SJSA1 (cell line): ENCODE measurements at regions not wholly inside any gene's neighbourhood (a gene's known extent, or its start where the extent isn't known, plus 50 kb on each side); places are given as distances from the start of the nearest gene placed in this dataset.
"Not testable (repeated sequence)": the region's sequence is repeated elsewhere in the genome, so short reads cannot be mapped to it uniquely, and the experiment has no call there.

Experiments
- DNase-seq, 2 experiments: peaks; one replicate each; pipeline ENCODE4 v3.0.0-alpha.2; 2015 to 2020; ENCODE audit warnings: low spot score in 2 of 2, low read depth in 1 of 2
- H3K27ac ChIP-seq: fragments of 250-450 bp; sonication (Bioruptor Pico); 2 replicates; pipeline ENCODE4 v1.5.1; 2020; ENCODE audit warnings: mild to moderate bottlenecking, moderate library complexity
- H3K27me3 ChIP-seq: fragments of 250-450 bp; sonication (Bioruptor Pico); replicated peaks from 2 replicates; pipeline ENCODE4 v1.5.1; 2020; ENCODE audit warnings: mild to moderate bottlenecking, moderate library complexity
- H3K36me3 ChIP-seq: fragments of 250-450 bp; sonication (Bioruptor Pico); 2 replicates; pipeline ENCODE4 v1.5.1; 2020; ENCODE audit warnings: mild to moderate bottlenecking
- H3K4me1 ChIP-seq: fragments of 250-450 bp; sonication (Bioruptor Pico); replicated peaks from 2 replicates; pipeline ENCODE4 v1.6.1; 2021; ENCODE audit warnings: mild to moderate bottlenecking
- H3K4me3 ChIP-seq: fragments of 250-450 bp; sonication (Bioruptor Pico); 2 replicates; pipeline ENCODE4 v1.5.1; 2020; ENCODE audit warnings: mild to moderate bottlenecking
- H3K9me3 ChIP-seq: fragments of 250-450 bp; sonication (Bioruptor Pico); replicated peaks from 2 replicates; pipeline ENCODE4 v1.5.1; 2020; ENCODE audit warnings: mild to moderate bottlenecking

- no peak overlapping the region for H3K4me3 ChIP-seq
- H3K27ac ChIP-seq = no peak overlapping the region
- DNase-seq = no peak
Observed at GRCh38 chr7:42726066-42726785, 185.6 kb downstream of the C7orf25 start.

GRCh38 chr7:42722716-42723115 lies 189.2 kb downstream of the C7orf25 start:
- no peaks in the 10 kb centered on the region for H3K9me3 ChIP-seq
- no peak for DNase-seq
- no peak overlapping the region for H3K4me3 ChIP-seq
- H3K27me3 ChIP-seq = no peaks in the 10 kb centered on the region
- no peak overlapping the region for H3K27ac ChIP-seq
- no peaks in the 10 kb centered on the region for H3K4me1 ChIP-seq
- no peaks in the 10 kb centered on the region for H3K36me3 ChIP-seq

More at GRCh38 chr7:42726066-42726785, 185.6 kb downstream of the C7orf25 start:
- Histone ChIP-seq H3K4me1 (no peaks in the 10 kb centered on the region), H3K36me3 (no peaks in the 10 kb centered on the region), H3K27me3 (no peaks in the 10 kb centered on the region), H3K9me3 (no peaks in the 10 kb centered on the region)

- H3K4me3 ChIP-seq = no peak overlapping the region
- H3K27ac ChIP-seq = no peak overlapping the region
Observed at GRCh38 chr7:42722198-42722597, 189.7 kb downstream of the C7orf25 start.

GRCh38 chr7:42720991-42721796 lies 190.7 kb downstream of the C7orf25 start:
- H3K27ac ChIP-seq = no peak overlapping the region
- no peak overlapping the region for H3K4me3 ChIP-seq
- no peaks in the 10 kb centered on the region for H3K4me1 ChIP-seq
- H3K27me3 ChIP-seq = no peaks in the 10 kb centered on the region
- no peaks in the 10 kb centered on the region for H3K9me3 ChIP-seq
- H3K36me3 ChIP-seq = no peaks in the 10 kb centered on the region
- no peak for DNase-seq

More at GRCh38 chr7:42722198-42722597, 189.7 kb downstream of the C7orf25 start:
- no peak for DNase-seq
- Histone ChIP-seq H3K9me3 (no peaks in the 10 kb centered on the region), H3K36me3 (no peaks in the 10 kb centered on the region), H3K4me1 (no peaks in the 10 kb centered on the region), H3K27me3 (no peaks in the 10 kb centered on the region)

GRCh38 chr7:42720012-42720411 lies 191.9 kb downstream of the C7orf25 start:
- 0 out of 2 replicates have a peak, but pooled peaks cover 2% of the 10 kb centered on the region for H3K9me3 ChIP-seq
- no peak for DNase-seq
- no peak overlapping the region for H3K27ac ChIP-seq
- H3K27me3 ChIP-seq = no peaks in the 10 kb centered on the region
- no peaks in the 10 kb centered on the region for H3K36me3 ChIP-seq
- H3K4me1 ChIP-seq = no peaks in the 10 kb centered on the region
- H3K4me3 ChIP-seq = no peak overlapping the region

- H3K4me3 ChIP-seq, H3K4me1 ChIP-seq, DNase-seq, H3K36me3 ChIP-seq, H3K9me3 ChIP-seq, H3K27me3 ChIP-seq, H3K27ac ChIP-seq: not testable (repeated sequence)
Observed at GRCh38 chr7:42718466-42718865, 193.4 kb downstream of the C7orf25 start.

- Histone ChIP-seq H3K36me3 (no peaks in the 10 kb centered on the region), H3K4me1 (no peaks in the 10 kb centered on the region), H3K27me3 (no peaks in the 10 kb centered on the region), H3K27ac (no peak overlapping the region), H3K4me3 (no peak overlapping the region), H3K9me3 (peaks cover 2% of the 10 kb centered on the region; the same call in 1 of the 2 replicates)
- no peak for DNase-seq
Observed at GRCh38 chr7:42714356-42714755, 197.5 kb downstream of the C7orf25 start.

- Histone ChIP-seq H3K36me3 (no peaks in the 10 kb centered on the region), H3K4me1 (no peaks in the 10 kb centered on the region), H3K27ac (no peak overlapping the region), H3K4me3 (no peak overlapping the region), H3K27me3 (no peaks in the 10 kb centered on the region), H3K9me3 (no peaks in the 10 kb centered on the region; the same call in 1 of the 2 replicates)
- DNase-seq = no peak
Observed at GRCh38 chr7:42709284-42709683, 202.6 kb downstream of the C7orf25 start.

GRCh38 chr7:42704710-42705109 lies 207.2 kb downstream of the C7orf25 start:
- Histone ChIP-seq H3K27ac (no peak overlapping the region), H3K27me3 (no peaks in the 10 kb centered on the region), H3K4me3 (no peak overlapping the region), H3K36me3 (no peaks in the 10 kb centered on the region), H3K4me1 (no peaks in the 10 kb centered on the region), H3K9me3 (no peaks in the 10 kb centered on the region)
- DNase-seq = no peak

GRCh38 chr7:42702647-42703046 lies 209.2 kb downstream of the C7orf25 start:
- Histone ChIP-seq H3K4me1 (no peaks in the 10 kb centered on the region), H3K9me3 (no peaks in the 10 kb centered on the region), H3K27ac (no peak overlapping the region), H3K27me3 (no peaks in the 10 kb centered on the region), H3K36me3 (no peaks in the 10 kb centered on the region), H3K4me3 (no peak overlapping the region)
- DNase-seq = no peak

GRCh38 chr7:42700406-42701327 lies 211.2 kb downstream of the C7orf25 start:
- Histone ChIP-seq H3K27me3 (no peaks in the 10 kb centered on the region), H3K27ac (no peak overlapping the region), H3K36me3 (no peaks in the 10 kb centered on the region), H3K4me1 (no peaks in the 10 kb centered on the region), H3K4me3 (no peak overlapping the region), H3K9me3 (no peaks in the 10 kb centered on the region)
- no peak for DNase-seq

GRCh38 chr7:42699380-42700178 lies 212.3 kb downstream of the C7orf25 start:
- no peaks in the 10 kb centered on the region for H3K27me3 ChIP-seq
- no peaks in the 10 kb centered on the region for H3K4me1 ChIP-seq
- no peak overlapping the region for H3K27ac ChIP-seq
- no peaks in the 10 kb centered on the region for H3K9me3 ChIP-seq
- DNase-seq = no peak
- H3K36me3 ChIP-seq = no peaks in the 10 kb centered on the region
- H3K4me3 ChIP-seq = no peak overlapping the region
